ENCODE measurements at regions not wholly inside any gene's neighbourhood (a gene's known extent, or its start where the extent isn't known, plus 50 kb on each side); places are given as distances from the start of the nearest gene placed in this dataset.
"Not testable (repeated sequence)": the region's sequence is repeated elsewhere in the genome, so short reads cannot be mapped to it uniquely, and the experiment has no call there.

- DNase-seq, result no peak
Measured at GRCh38 chr4:12140864-12141263, 712.2 kb upstream of the HS3ST1 start.

GRCh38 chr4:12139296-12139695 is 710.6 kb upstream of the HS3ST1 start:
- no peak for DNase-seq

GRCh38 chr4:12138488-12138887 is 709.8 kb upstream of the HS3ST1 start:
- DNase-seq, result no peak

- DNase-seq, result peak; percentile 50 to 83
Measured at GRCh38 chr4:12137575-12137974, 708.9 kb upstream of the HS3ST1 start.

- no peak for DNase-seq
Measured at GRCh38 chr4:12126474-12126873, 697.8 kb upstream of the HS3ST1 start.

- DNase-seq, result no peak
Measured at GRCh38 chr4:12124138-12124537, 695.4 kb upstream of the HS3ST1 start.

GRCh38 chr4:12123707-12124106 is 695.0 kb upstream of the HS3ST1 start:
- DNase-seq, result no peak

GRCh38 chr4:12122316-12122715 is 693.6 kb upstream of the HS3ST1 start:
- no peak for DNase-seq

GRCh38 chr4:12120968-12121367 is 692.3 kb upstream of the HS3ST1 start:
- no peak for DNase-seq

GRCh38 chr4:12118651-12119213 is 690.0 kb upstream of the HS3ST1 start:
- DNase-seq, result no peak

- DNase-seq, result no peak
Measured at GRCh38 chr4:12116009-12116552, 687.4 kb upstream of the HS3ST1 start.

- no peak for DNase-seq
Measured at GRCh38 chr4:12110627-12111026, 681.9 kb upstream of the HS3ST1 start.

- not testable (repeated sequence) for DNase-seq
Measured at GRCh38 chr4:12109056-12109455, 680.4 kb upstream of the HS3ST1 start.

- DNase-seq, result no peak
Measured at GRCh38 chr4:12105519-12105918, 676.8 kb upstream of the HS3ST1 start.

GRCh38 chr4:12089920-12090319 is 661.2 kb upstream of the HS3ST1 start:
- not testable (repeated sequence) for DNase-seq

- DNase-seq, result no peak
Measured at GRCh38 chr4:12084690-12085089, 656.0 kb upstream of the HS3ST1 start.

GRCh38 chr4:12071316-12071715 is 642.6 kb upstream of the HS3ST1 start:
- no peak for DNase-seq

GRCh38 chr4:12053966-12054365 is 625.3 kb upstream of the HS3ST1 start:
- no peak for DNase-seq

GRCh38 chr4:12053556-12053955 is 624.9 kb upstream of the HS3ST1 start:
- no peak for DNase-seq

GRCh38 chr4:12050357-12050756 is 621.7 kb upstream of the HS3ST1 start:
- DNase-seq, result no peak

GRCh38 chr4:12042818-12043217 is 614.1 kb upstream of the HS3ST1 start:
- no peak for DNase-seq

GRCh38 chr4:12041828-12042227 is 613.1 kb upstream of the HS3ST1 start:
- peak; percentile 16 to 23 for DNase-seq

- no peak for DNase-seq
Measured at GRCh38 chr4:12036450-12036849, 607.8 kb upstream of the HS3ST1 start.

- no peak for DNase-seq
Measured at GRCh38 chr4:12028258-12028657, 599.6 kb upstream of the HS3ST1 start.

- no peak for DNase-seq
Measured at GRCh38 chr4:12022409-12022808, 593.7 kb upstream of the HS3ST1 start.
